ENCODE measurements at regions not wholly inside any gene's neighbourhood (a gene's known extent, or its start where the extent isn't known, plus 50 kb on each side); places are given as distances from the start of the nearest gene placed in this dataset.

DNA sequence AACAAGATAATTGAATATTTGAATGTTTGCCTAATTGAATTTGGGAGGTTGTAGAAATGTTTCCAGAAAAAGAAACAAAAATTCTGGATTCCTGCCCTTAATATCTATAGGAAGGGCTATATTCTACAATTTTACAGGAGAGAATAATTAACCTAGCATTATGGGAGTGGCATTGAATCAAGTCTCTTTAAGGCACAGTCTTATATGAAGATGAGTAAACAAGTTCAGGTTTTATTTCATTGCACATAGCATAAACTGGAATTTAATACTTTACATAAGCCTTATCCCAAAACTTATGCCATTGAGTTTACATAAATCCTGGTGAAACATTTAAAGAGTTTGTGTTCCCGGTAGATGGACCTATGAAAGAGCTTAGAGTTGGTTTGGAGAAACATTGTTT lies 138.1 kb upstream of the ADAMTSL1 start:
- TF ChIP-seq, protein P1, sequence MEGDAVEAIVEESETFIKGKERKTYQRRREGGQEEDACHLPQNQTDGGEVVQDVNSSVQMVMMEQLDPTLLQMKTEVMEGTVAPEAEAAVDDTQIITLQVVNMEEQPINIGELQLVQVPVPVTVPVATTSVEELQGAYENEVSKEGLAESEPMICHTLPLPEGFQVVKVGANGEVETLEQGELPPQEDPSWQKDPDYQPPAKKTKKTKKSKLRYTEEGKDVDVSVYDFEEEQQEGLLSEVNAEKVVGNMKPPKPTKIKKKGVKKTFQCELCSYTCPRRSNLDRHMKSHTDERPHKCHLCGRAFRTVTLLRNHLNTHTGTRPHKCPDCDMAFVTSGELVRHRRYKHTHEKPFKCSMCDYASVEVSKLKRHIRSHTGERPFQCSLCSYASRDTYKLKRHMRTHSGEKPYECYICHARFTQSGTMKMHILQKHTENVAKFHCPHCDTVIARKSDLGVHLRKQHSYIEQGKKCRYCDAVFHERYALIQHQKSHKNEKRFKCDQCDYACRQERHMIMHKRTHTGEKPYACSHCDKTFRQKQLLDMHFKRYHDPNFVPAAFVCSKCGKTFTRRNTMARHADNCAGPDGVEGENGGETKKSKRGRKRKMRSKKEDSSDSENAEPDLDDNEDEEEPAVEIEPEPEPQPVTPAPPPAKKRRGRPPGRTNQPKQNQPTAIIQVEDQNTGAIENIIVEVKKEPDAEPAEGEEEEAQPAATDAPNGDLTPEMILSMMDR (IDR thresholded peaks at IDR 0.05): no peak
- TF ChIP-seq POLR2A (IDR thresholded peaks at IDR 0.05) (no peak), POLR2AphosphoS5 (IDR thresholded peaks at IDR 0.05) (no peak)

Data from prostate gland (tissue), 2 donors.